GM23338 (cell line): ENCODE measurements at regions not wholly inside any gene's neighbourhood (a gene's known extent, or its start where the extent isn't known, plus 50 kb on each side); places are given as distances from the start of the nearest gene placed in this dataset.

Source experiments
- ATAC-seq: fragments of 200-7000 bp; cut with Tn5 transposase; 3 replicates; pipeline ENCODE4 v1.9.1; 2020
- DNase-seq: peaks from one replicate; pipeline ENCODE4 v3.0.0-alpha.2; 2015; ENCODE audit warnings: low spot score
- H2AFZ ChIP-seq: fragments of 200-600 bp; sonication (generic); 2 replicates; pipeline ENCODE4 v1.8.0; 2016; ENCODE audit warnings: antibody characterized with exemption, mild to moderate bottlenecking, moderate library complexity
- H3F3A ChIP-seq: fragments of 200-600 bp; sonication (generic); replicated peaks from 2 replicates; pipeline ENCODE4 v1.8.0; 2017; ENCODE audit warnings: antibody characterized with exemption, mixed run types, low read depth
- H3K27ac ChIP-seq: fragments of 200-600 bp; sonication (generic); 2 replicates; pipeline ENCODE4 v1.6.1; 2016; ENCODE audit warnings: low read depth
- H3K27me3 ChIP-seq: fragments of 200-600 bp; sonication (generic); 2 replicates; pipeline ENCODE4 v1.8.0; 2016; ENCODE audit warnings: mild to moderate bottlenecking, mixed run types, moderate library complexity; ENCODE audit not compliant: insufficient read depth
- H3K36me3 ChIP-seq: fragments of 200-600 bp; sonication (generic); 2 replicates; pipeline ENCODE4 v1.8.0; 2016; ENCODE audit warnings: mild to moderate bottlenecking; ENCODE audit not compliant: insufficient read depth
- H3K4me1 ChIP-seq: fragments of 200-600 bp; sonication (generic); 2 replicates; pipeline ENCODE4 v1.8.0; 2016; ENCODE audit warnings: mild to moderate bottlenecking, moderate library complexity; ENCODE audit not compliant: insufficient read depth
- H3K4me2 ChIP-seq: fragments of 200-600 bp; sonication (generic); 2 replicates; pipeline ENCODE4 v1.7.1; 2017; ENCODE audit warnings: mixed run types
- H3K4me3 ChIP-seq: fragments of 200-600 bp; sonication (generic); 2 replicates; pipeline ENCODE4 v1.6.1; 2016; ENCODE audit warnings: mixed run types
- H3K79me2 ChIP-seq: fragments of 200-600 bp; sonication (generic); replicated peaks from 2 replicates; pipeline ENCODE4 v1.8.0; 2017; ENCODE audit warnings: mild to moderate bottlenecking; ENCODE audit not compliant: insufficient read depth
- H3K9me2 ChIP-seq: fragments of 200-600 bp; sonication (generic); 2 replicates; pipeline ENCODE4 v1.8.0; 2017; ENCODE audit not compliant: insufficient read depth
- H4K20me1 ChIP-seq: fragments of 200-600 bp; sonication (generic); replicated peaks from 2 replicates; pipeline ENCODE4 v1.8.0; 2017; ENCODE audit warnings: mild to moderate bottlenecking; ENCODE audit not compliant: insufficient read depth
- H3K27ac Mint-ChIP-seq: 2 replicates; pipeline ENCODE4 v1.8.0; 2020; ENCODE audit warnings: inconsistent platforms, mild to moderate bottlenecking, moderate library complexity, mixed read lengths
- H3K27me3 Mint-ChIP-seq: 3 replicates; pipeline ENCODE4 v1.8.0; 2022; ENCODE audit warnings: low read depth, mild to moderate bottlenecking, moderate library complexity, mixed read lengths, inconsistent platforms; ENCODE audit not compliant: insufficient read depth, poor library complexity
- H3K36me3 Mint-ChIP-seq: 3 replicates; pipeline ENCODE4 v1.8.0; 2021; ENCODE audit warnings: low read depth, mild to moderate bottlenecking, inconsistent platforms, moderate library complexity, mixed read lengths
- H3K4me1 Mint-ChIP-seq: 3 replicates; pipeline ENCODE4 v1.8.0; 2020; ENCODE audit warnings: mild to moderate bottlenecking, inconsistent platforms, mixed read lengths
- H3K4me3 Mint-ChIP-seq: 3 replicates; pipeline ENCODE4 v1.8.0; 2021; ENCODE audit warnings: moderate library complexity, mild to moderate bottlenecking, inconsistent platforms, mixed read lengths
- H3K9me3 Mint-ChIP-seq: 3 replicates; pipeline ENCODE4 v1.8.0; 2020; ENCODE audit warnings: moderate library complexity, mild to moderate bottlenecking, inconsistent platforms, mixed read lengths
- EZH2 ChIP-seq: fragments of 200-600 bp; sonication (generic); IDR thresholded peaks from one replicate; pipeline ENCODE4 v1.8.0; 2017; ENCODE audit warnings: antibody characterized with exemption, mild to moderate bottlenecking, low read depth; ENCODE audit not compliant: unreplicated experiment
- EZH2phosphoT487 ChIP-seq: fragments of 200-600 bp; sonication (generic); IDR thresholded peaks from one replicate; pipeline ENCODE4 v1.8.1; 2018; ENCODE audit warnings: antibody characterized with exemption; ENCODE audit not compliant: unreplicated experiment
- JUNB ChIP-seq: IDR thresholded peaks from one replicate; pipeline ENCODE4 v1.6.1; 2016; ENCODE audit warnings: antibody characterized with exemption; ENCODE audit not compliant: unreplicated experiment
- NANOG ChIP-seq: IDR thresholded peaks from 2 replicates; pipeline ENCODE4 v1.6.1; 2016; ENCODE audit warnings: antibody characterized with exemption, borderline replicate concordance
- POLR2AphosphoS5 ChIP-seq: IDR thresholded peaks from 2 replicates; pipeline ENCODE4 v1.6.1; 2016; ENCODE audit warnings: antibody characterized with exemption, low read depth
- STAT1 ChIP-seq: IDR thresholded peaks from one replicate; pipeline ENCODE4 v1.6.1; 2016; ENCODE audit warnings: antibody characterized with exemption; ENCODE audit not compliant: unreplicated experiment
- ZNF114 ChIP-seq: fragments of 250-450 bp; sonication (Bioruptor Pico); IDR thresholded peaks from 2 replicates; pipeline ENCODE4 v1.5.0; 2020; ENCODE audit warnings: mild to moderate bottlenecking, moderate library complexity
- ZNF331 ChIP-seq: fragments of 250-450 bp; sonication (Bioruptor Pico); IDR thresholded peaks from 2 replicates; pipeline ENCODE4 v1.5.0; 2020; ENCODE audit warnings: low read depth, mild to moderate bottlenecking, moderate library complexity
- TF ChIP-seq, protein P1 (sequence below): fragments of 250-450 bp; sonication (Bioruptor Pico); IDR thresholded peaks from 2 replicates; pipeline ENCODE4 v1.5.0; 2020; ENCODE audit warnings: mild to moderate bottlenecking, moderate library complexity
- TF ChIP-seq, protein P2 (sequence below): IDR thresholded peaks from one replicate; pipeline ENCODE4 v1.6.1; 2018; ENCODE audit warnings: antibody characterized with exemption; ENCODE audit not compliant: unreplicated experiment
- TF ChIP-seq, protein P3 (sequence below): IDR thresholded peaks from 2 replicates; pipeline ENCODE4 v1.6.1; 2016; ENCODE audit warnings: antibody characterized with exemption

DNA sequence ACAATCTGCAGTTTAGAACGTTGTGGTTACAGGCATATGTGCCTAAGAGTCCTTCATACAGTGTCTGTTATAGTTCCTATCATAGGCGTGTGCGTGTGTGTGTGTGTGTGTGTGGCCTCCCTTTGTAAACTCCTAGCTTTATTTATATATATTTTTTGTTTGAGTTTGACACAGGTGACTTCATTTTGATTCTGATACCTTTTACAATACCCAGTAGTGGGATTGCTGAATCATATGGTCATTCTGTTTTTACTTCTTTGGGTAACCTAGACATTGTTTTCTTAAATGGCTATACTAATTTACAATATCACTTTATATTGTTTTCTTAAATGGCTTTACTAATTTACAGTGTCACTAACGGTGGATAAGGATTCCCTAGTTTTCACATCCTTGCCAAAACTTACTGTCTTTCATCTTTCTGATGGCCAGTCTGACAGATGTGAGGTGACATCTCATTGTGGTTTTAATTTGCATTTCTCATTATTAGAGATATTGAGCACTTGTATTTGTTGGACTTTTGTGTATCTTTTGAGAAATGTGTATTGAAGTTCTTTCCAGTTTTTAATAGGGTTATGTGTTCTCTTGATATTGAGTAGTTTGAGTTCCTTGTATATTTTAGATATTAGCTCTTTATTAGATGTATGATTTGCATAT is 211.1 kb upstream of the NUDT6 start:
- no peak overlapping the region for H2AFZ ChIP-seq
- TF ChIP-seq NANOG: no peak
- TF ChIP-seq, protein P1, sequence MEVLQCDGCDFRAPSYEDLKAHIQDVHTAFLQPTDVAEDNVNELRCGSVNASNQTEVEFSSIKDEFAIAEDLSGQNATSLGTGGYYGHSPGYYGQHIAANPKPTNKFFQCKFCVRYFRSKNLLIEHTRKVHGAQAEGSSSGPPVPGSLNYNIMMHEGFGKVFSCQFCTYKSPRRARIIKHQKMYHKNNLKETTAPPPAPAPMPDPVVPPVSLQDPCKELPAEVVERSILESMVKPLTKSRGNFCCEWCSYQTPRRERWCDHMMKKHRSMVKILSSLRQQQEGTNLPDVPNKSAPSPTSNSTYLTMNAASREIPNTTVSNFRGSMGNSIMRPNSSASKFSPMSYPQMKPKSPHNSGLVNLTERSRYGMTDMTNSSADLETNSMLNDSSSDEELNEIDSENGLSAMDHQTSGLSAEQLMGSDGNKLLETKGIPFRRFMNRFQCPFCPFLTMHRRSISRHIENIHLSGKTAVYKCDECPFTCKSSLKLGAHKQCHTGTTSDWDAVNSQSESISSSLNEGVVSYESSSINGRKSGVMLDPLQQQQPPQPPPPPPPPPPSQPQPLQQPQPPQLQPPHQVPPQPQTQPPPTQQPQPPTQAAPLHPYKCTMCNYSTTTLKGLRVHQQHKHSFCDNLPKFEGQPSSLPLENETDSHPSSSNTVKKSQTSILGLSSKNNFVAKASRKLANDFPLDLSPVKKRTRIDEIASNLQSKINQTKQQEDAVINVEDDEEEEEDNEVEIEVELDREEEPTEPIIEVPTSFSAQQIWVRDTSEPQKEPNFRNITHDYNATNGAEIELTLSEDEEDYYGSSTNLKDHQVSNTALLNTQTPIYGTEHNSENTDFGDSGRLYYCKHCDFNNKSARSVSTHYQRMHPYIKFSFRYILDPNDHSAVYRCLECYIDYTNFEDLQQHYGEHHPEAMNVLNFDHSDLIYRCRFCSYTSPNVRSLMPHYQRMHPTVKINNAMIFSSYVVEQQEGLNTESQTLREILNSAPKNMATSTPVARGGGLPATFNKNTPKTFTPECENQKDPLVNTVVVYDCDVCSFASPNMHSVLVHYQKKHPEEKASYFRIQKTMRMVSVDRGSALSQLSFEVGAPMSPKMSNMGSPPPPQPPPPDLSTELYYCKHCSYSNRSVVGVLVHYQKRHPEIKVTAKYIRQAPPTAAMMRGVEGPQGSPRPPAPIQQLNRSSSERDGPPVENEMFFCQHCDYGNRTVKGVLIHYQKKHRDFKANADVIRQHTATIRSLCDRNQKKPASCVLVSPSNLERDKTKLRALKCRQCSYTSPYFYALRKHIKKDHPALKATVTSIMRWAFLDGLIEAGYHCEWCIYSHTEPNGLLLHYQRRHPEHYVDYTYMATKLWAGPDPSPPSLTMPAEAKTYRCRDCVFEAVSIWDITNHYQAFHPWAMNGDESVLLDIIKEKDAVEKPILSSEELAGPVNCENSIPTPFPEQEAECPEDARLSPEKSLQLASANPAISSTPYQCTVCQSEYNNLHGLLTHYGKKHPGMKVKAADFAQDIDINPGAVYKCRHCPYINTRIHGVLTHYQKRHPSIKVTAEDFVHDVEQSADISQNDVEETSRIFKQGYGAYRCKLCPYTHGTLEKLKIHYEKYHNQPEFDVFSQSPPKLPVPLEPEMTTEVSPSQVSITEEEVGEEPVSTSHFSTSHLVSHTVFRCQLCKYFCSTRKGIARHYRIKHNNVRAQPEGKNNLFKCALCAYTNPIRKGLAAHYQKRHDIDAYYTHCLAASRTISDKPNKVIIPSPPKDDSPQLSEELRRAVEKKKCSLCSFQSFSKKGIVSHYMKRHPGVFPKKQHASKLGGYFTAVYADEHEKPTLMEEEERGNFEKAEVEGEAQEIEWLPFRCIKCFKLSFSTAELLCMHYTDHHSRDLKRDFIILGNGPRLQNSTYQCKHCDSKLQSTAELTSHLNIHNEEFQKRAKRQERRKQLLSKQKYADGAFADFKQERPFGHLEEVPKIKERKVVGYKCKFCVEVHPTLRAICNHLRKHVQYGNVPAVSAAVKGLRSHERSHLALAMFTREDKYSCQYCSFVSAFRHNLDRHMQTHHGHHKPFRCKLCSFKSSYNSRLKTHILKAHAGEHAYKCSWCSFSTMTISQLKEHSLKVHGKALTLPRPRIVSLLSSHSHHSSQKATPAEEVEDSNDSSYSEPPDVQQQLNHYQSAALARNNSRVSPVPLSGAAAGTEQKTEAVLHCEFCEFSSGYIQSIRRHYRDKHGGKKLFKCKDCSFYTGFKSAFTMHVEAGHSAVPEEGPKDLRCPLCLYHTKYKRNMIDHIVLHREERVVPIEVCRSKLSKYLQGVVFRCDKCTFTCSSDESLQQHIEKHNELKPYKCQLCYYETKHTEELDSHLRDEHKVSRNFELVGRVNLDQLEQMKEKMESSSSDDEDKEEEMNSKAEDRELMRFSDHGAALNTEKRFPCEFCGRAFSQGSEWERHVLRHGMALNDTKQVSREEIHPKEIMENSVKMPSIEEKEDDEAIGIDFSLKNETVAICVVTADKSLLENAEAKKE (CRISPR knock-in tag): no peak
- TF ChIP-seq ZNF331: no peak
- H3F3A ChIP-seq: no peaks in the 10 kb centered on the region
- H4K20me1 ChIP-seq: no peaks in the 10 kb centered on the region
- H3K4me2 ChIP-seq: no peak overlapping the region
- H3K4me3 ChIP-seq: no peak overlapping the region
- ATAC-seq: no peak
- no peaks in the 10 kb centered on the region for H3K4me1 ChIP-seq
- no peak overlapping the region for H3K27ac Mint-ChIP-seq
- H3K36me3 Mint-ChIP-seq: no peaks in the 10 kb centered on the region
- no peaks in the 10 kb centered on the region for H3K9me3 Mint-ChIP-seq
- no peaks in the 10 kb centered on the region for H3K4me1 Mint-ChIP-seq
- no peaks in the 10 kb centered on the region for H3K79me2 ChIP-seq
- no peak overlapping the region for H3K27ac ChIP-seq
- DNase-seq: no peak
- no peaks in the 10 kb centered on the region for H3K36me3 ChIP-seq
- H3K4me3 Mint-ChIP-seq: no peak overlapping the region
- no peaks in the 10 kb centered on the region for H3K27me3 ChIP-seq
- no peaks in the 10 kb centered on the region for H3K9me2 ChIP-seq
- no peaks in the 10 kb centered on the region for H3K27me3 Mint-ChIP-seq

DNA sequence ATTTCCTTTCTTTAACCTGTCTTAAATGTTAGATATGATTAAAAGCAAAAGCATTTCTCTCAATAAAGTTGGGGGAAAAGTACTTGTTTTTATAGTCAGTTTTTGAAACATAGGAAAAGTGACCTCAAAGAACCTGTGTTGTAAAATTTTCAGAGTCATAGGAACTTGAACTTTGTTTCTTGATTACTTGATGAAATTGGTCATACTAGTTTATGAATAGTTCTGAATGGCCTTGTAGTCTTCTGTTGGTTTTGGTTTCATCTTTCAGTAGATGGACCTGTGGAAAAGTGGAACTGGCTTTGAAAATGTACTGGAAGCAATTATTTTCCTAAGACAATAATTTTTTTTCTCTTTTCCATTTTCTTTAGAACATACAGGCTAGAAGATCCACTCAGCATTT is 222.2 kb upstream of the NUDT6 start:
- Histone ChIP-seq H2AFZ (no peak overlapping the region), H3K4me1 (no peaks in the 10 kb centered on the region), H4K20me1 (no peaks in the 10 kb centered on the region), H3F3A (no peaks in the 10 kb centered on the region), H3K4me3 (no peak overlapping the region), H3K9me2 (no peaks in the 10 kb centered on the region), H3K27ac (no peak overlapping the region), H3K4me2 (no peak overlapping the region), H3K27me3 (no peaks in the 10 kb centered on the region), H3K79me2 (no peaks in the 10 kb centered on the region), H3K36me3 (no peaks in the 10 kb centered on the region)
- Mint-ChIP-seq H3K27me3 (no peaks in the 10 kb centered on the region), H3K36me3 (peaks cover 4% of the 10 kb centered on the region; the same call in 2 of the 3 replicates), H3K4me1 (no peaks in the 10 kb centered on the region; the same call in 2 of the 3 replicates), H3K9me3 (no peaks in the 10 kb centered on the region; the same call in 2 of the 3 replicates), H3K4me3 (no peak overlapping the region), H3K27ac (no peak overlapping the region)
- DNase-seq: no peak
- TF ChIP-seq ZNF331: no peak
- no peak for TF ChIP-seq ZNF114 (CRISPR knock-in tag)
- TF ChIP-seq POLR2AphosphoS5: no peak
- TF ChIP-seq, protein P2, sequence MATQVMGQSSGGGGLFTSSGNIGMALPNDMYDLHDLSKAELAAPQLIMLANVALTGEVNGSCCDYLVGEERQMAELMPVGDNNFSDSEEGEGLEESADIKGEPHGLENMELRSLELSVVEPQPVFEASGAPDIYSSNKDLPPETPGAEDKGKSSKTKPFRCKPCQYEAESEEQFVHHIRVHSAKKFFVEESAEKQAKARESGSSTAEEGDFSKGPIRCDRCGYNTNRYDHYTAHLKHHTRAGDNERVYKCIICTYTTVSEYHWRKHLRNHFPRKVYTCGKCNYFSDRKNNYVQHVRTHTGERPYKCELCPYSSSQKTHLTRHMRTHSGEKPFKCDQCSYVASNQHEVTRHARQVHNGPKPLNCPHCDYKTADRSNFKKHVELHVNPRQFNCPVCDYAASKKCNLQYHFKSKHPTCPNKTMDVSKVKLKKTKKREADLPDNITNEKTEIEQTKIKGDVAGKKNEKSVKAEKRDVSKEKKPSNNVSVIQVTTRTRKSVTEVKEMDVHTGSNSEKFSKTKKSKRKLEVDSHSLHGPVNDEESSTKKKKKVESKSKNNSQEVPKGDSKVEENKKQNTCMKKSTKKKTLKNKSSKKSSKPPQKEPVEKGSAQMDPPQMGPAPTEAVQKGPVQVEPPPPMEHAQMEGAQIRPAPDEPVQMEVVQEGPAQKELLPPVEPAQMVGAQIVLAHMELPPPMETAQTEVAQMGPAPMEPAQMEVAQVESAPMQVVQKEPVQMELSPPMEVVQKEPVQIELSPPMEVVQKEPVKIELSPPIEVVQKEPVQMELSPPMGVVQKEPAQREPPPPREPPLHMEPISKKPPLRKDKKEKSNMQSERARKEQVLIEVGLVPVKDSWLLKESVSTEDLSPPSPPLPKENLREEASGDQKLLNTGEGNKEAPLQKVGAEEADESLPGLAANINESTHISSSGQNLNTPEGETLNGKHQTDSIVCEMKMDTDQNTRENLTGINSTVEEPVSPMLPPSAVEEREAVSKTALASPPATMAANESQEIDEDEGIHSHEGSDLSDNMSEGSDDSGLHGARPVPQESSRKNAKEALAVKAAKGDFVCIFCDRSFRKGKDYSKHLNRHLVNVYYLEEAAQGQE: no peak
- no peak for TF ChIP-seq JUNB
- TF ChIP-seq EZH2: no peak
- no peak for TF ChIP-seq STAT1
- TF ChIP-seq EZH2phosphoT487: no peak
- TF ChIP-seq, protein P3, sequence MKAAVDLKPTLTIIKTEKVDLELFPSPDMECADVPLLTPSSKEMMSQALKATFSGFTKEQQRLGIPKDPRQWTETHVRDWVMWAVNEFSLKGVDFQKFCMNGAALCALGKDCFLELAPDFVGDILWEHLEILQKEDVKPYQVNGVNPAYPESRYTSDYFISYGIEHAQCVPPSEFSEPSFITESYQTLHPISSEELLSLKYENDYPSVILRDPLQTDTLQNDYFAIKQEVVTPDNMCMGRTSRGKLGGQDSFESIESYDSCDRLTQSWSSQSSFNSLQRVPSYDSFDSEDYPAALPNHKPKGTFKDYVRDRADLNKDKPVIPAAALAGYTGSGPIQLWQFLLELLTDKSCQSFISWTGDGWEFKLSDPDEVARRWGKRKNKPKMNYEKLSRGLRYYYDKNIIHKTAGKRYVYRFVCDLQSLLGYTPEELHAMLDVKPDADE: no peak
- no peak for ATAC-seq
